GM23248 (cell line): ENCODE measurements at regions not wholly inside any gene's neighbourhood (a gene's known extent, or its start where the extent isn't known, plus 50 kb on each side); places are given as distances from the start of the nearest gene placed in this dataset.

Experiments
- DNase-seq: peaks from one replicate; pipeline ENCODE4 v3.0.0-alpha.2; 2015
- H2AFZ ChIP-seq: fragments of 200-600 bp; sonication (generic); 2 replicates; pipeline ENCODE4 v1.6.1; 2016; ENCODE audit warnings: antibody characterized with exemption
- H3F3A ChIP-seq: fragments of 200-600 bp; sonication (generic); 2 replicates; pipeline ENCODE4 v1.6.1; 2016; ENCODE audit warnings: mild to moderate bottlenecking, antibody characterized with exemption, mixed run types; ENCODE audit not compliant: insufficient read depth
- H3K27ac ChIP-seq: fragments of 200-600 bp; sonication (generic); 2 replicates; pipeline ENCODE4 v1.5.1; 2016; ENCODE audit warnings: mild to moderate bottlenecking
- H3K27me3 ChIP-seq: fragments of 200-600 bp; sonication (generic); replicated peaks from 2 replicates; pipeline ENCODE4 v1.6.1; 2016; ENCODE audit warnings: mild to moderate bottlenecking; ENCODE audit not compliant: insufficient read depth
- H3K36me3 ChIP-seq: fragments of 200-600 bp; sonication (generic); 2 replicates; pipeline ENCODE4 v1.6.1; 2016; ENCODE audit warnings: low read depth, mild to moderate bottlenecking
- H3K4me1 ChIP-seq: fragments of 200-600 bp; sonication (generic); 2 replicates; pipeline ENCODE4 v1.6.1; 2016; ENCODE audit warnings: mild to moderate bottlenecking; ENCODE audit not compliant: insufficient read depth
- H3K4me2 ChIP-seq: fragments of 200-600 bp; sonication (generic); one replicate; pipeline ENCODE4 v1.6.1; 2016; ENCODE audit warnings: mild to moderate bottlenecking; ENCODE audit not compliant: unreplicated experiment
- H3K4me3 ChIP-seq: fragments of 200-600 bp; sonication (generic); 2 replicates; pipeline ENCODE4 v1.5.1; 2016; ENCODE audit warnings: mild to moderate bottlenecking
- H3K79me2 ChIP-seq: fragments of 200-600 bp; sonication (generic); 2 replicates; pipeline ENCODE4 v1.6.1; 2016; ENCODE audit warnings: mild to moderate bottlenecking; ENCODE audit not compliant: insufficient read depth
- H3K9ac ChIP-seq: fragments of 200-600 bp; sonication (generic); 2 replicates; pipeline ENCODE4 v1.6.1; 2016; ENCODE audit warnings: mild to moderate bottlenecking
- H3K9me2 ChIP-seq: fragments of 200-600 bp; sonication (generic); 2 replicates; pipeline ENCODE4 v1.6.1; 2016; ENCODE audit warnings: mixed run types, mild to moderate bottlenecking, moderate library complexity; ENCODE audit not compliant: insufficient read depth
- H3K9me3 ChIP-seq: fragments of 200-600 bp; sonication (generic); one replicate; pipeline ENCODE4 v1.6.1; 2017; ENCODE audit warnings: low read depth
- H4K20me1 ChIP-seq: fragments of 200-600 bp; sonication (generic); 2 replicates; pipeline ENCODE4 v1.6.0; 2016; ENCODE audit not compliant: insufficient read depth
- EZH2 ChIP-seq: fragments of 200-600 bp; sonication (generic); IDR thresholded peaks from 2 replicates; pipeline ENCODE4 v1.6.1; 2018; ENCODE audit warnings: antibody characterized with exemption, mild to moderate bottlenecking; ENCODE audit not compliant: insufficient read depth, poor library complexity, severe bottlenecking
- EZH2phosphoT487 ChIP-seq: fragments of 200-600 bp; sonication (generic); IDR thresholded peaks from 2 replicates; pipeline ENCODE4 v1.6.1; 2018; ENCODE audit warnings: antibody characterized with exemption, moderate library complexity, mild to moderate bottlenecking, low read depth; ENCODE audit not compliant: insufficient read depth
- WGBS, 2 experiments: methylation state at CpG; one replicate each; pipeline ENCODE4 v1.1.6; 2015 to 2017; ENCODE audit warnings: low lambda C conversion rate in 2 of 2, low coverage in 1 of 2; ENCODE audit errors: missing lambda C conversion rate in 2 of 2; 5-methylcytosine and 5-hydroxymethylcytosine counted together
- in situ Hi-C: fragments of 300-500 bp; cut with MboI; formaldehyde crosslinking; loops from 2 replicates; pipeline ENCODE4 v1.15.0; 2020

DNA sequence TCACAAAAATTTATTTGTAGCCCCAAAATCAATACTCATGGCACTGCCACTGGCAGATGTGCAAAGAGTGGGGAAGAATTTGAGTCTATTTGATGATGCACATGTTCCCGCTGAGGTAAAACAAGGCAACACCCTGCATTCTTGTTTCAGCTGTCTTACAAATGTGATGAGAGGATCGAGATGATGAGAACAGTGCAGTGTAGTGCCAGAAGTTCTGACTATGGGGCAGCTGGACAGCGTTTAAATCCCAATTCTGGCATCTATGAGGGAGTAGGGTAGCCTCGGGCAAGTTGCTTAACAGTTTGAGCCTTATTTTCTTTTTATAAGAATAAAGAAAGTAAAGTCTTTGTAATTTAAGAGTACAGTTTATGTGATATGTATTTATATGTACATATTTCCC, 296.7 kb upstream of the FKBP1C start:
- no peaks in the 10 kb centered on the region for H3K79me2 ChIP-seq
- H3K9me3 ChIP-seq = no peaks in the 10 kb centered on the region
- H3K4me1 ChIP-seq = no peaks in the 10 kb centered on the region
- TF ChIP-seq EZH2phosphoT487 (no peak), EZH2 (no peak)
- no peak overlapping the region for H3K4me3 ChIP-seq
- in situ Hi-C loops = no loop called here
- WGBS, 2 experiments = 4 to 5% methylated on average over 4 of the region's 4 CpGs
- H3K9me2 ChIP-seq = no peaks in the 10 kb centered on the region
- DNase-seq = no peak
- H3K9ac ChIP-seq = no peak overlapping the region
- no peaks in the 10 kb centered on the region for H3K36me3 ChIP-seq
- no peak overlapping the region for H3K27ac ChIP-seq
- no peaks in the 10 kb centered on the region for H4K20me1 ChIP-seq
- no peaks in the 10 kb centered on the region for H3K27me3 ChIP-seq
- H2AFZ ChIP-seq = no peak overlapping the region
- H3K4me2 ChIP-seq = no peak overlapping the region
- H3F3A ChIP-seq = no peaks in the 10 kb centered on the region

GRCh38 chr6:62923728-62924127, 287.5 kb upstream of the FKBP1C start:
- Histone ChIP-seq H3K79me2 (no peaks in the 10 kb centered on the region), H3K9ac (no peak overlapping the region), H3K9me2 (no peaks in the 10 kb centered on the region), H3F3A (no peaks in the 10 kb centered on the region), H3K27ac (no peak overlapping the region), H3K4me1 (no peaks in the 10 kb centered on the region), H3K4me3 (no peak overlapping the region), H3K4me2 (no peak overlapping the region), H3K27me3 (no peaks in the 10 kb centered on the region), H4K20me1 (no peaks in the 10 kb centered on the region), H3K36me3 (no peaks in the 10 kb centered on the region), H3K9me3 (no peaks in the 10 kb centered on the region), H2AFZ (no peak overlapping the region)
- DNase-seq = no peak
- TF ChIP-seq EZH2phosphoT487 (no peak), EZH2 (no peak)
- in situ Hi-C loops = no loop called here

GRCh38 chr6:62940848-62941247, 270.4 kb upstream of the FKBP1C start:
- Histone ChIP-seq H3K4me3 (no peak overlapping the region), H3K9me2 (no peaks in the 10 kb centered on the region), H3K36me3 (no peaks in the 10 kb centered on the region), H3K9ac (no peak overlapping the region), H2AFZ (no peak overlapping the region), H3F3A (no peaks in the 10 kb centered on the region), H4K20me1 (no peaks in the 10 kb centered on the region), H3K27me3 (no peaks in the 10 kb centered on the region), H3K27ac (no peak overlapping the region), H3K4me2 (no peak overlapping the region), H3K79me2 (no peaks in the 10 kb centered on the region), H3K4me1 (no peaks in the 10 kb centered on the region), H3K9me3 (no peaks in the 10 kb centered on the region)
- WGBS, 2 experiments = 4 to 5% methylated on average over 3 of the region's 3 CpGs
- TF ChIP-seq EZH2 (no peak), EZH2phosphoT487 (no peak)
- in situ Hi-C loops = no loop called here
- DNase-seq = no peak

DNA sequence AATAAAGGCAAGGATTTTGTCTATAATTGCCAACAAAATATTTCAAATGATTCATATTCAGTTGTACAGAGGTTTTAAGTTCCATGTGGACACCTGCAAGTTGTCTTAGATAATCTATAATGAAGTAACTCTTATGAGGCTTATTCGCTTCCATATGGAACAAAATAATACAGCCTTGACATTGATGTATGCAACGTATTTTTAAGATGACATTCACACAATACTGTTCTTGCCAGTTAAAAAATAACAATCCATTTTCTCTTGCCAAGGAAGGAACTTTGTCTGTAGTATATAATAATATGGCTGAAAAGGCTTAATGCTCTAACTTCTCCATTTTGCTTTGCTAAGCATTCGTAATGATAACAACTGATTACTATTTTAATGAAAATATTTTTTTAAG, 269.3 kb upstream of the FKBP1C start:
- WGBS, 2 experiments = 24 to 36% methylated on average over 3 of the region's 3 CpGs
- no peaks in the 10 kb centered on the region for H3K36me3 ChIP-seq
- no peaks in the 10 kb centered on the region for H3K4me1 ChIP-seq
- no peak overlapping the region for H3K27ac ChIP-seq
- H3K4me3 ChIP-seq = no peak overlapping the region
- no peaks in the 10 kb centered on the region for H3K9me2 ChIP-seq
- TF ChIP-seq EZH2phosphoT487 (no peak), EZH2 (no peak)
- no peak overlapping the region for H3K9ac ChIP-seq
- H3K27me3 ChIP-seq = no peaks in the 10 kb centered on the region
- no peak overlapping the region for H2AFZ ChIP-seq
- H4K20me1 ChIP-seq = no peaks in the 10 kb centered on the region
- H3K9me3 ChIP-seq = no peaks in the 10 kb centered on the region
- no peaks in the 10 kb centered on the region for H3F3A ChIP-seq
- H3K4me2 ChIP-seq = no peak overlapping the region
- no peak for DNase-seq
- no peaks in the 10 kb centered on the region for H3K79me2 ChIP-seq
- in situ Hi-C loops = no loop called here

DNA sequence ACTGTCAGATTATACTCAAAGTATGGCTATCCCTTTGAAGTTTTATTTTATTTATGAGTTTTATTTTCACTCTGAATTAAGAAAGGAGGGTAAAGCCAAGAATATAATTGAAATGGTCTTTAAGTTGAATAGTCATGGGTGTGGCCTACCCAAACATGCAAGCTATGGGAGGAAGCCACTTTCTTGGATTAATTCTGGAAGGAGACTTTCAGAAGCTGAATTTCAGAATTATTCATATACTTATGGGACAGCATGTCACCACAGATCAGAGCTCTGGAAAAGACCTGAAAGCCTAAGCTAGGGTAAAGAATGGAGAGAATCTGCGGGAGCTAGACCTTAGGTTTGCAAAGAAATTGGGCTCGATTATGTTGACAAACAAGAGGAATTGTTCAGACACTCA, 242.4 kb upstream of the FKBP1C start:
- Histone ChIP-seq H3K4me2 (no peak overlapping the region), H3K27me3 (no peaks in the 10 kb centered on the region), H3K9ac (no peak overlapping the region), H3K36me3 (no peaks in the 10 kb centered on the region), H3K9me2 (no peaks in the 10 kb centered on the region), H3K9me3 (no peaks in the 10 kb centered on the region), H3K4me3 (no peak overlapping the region), H3F3A (no peaks in the 10 kb centered on the region), H3K4me1 (no peaks in the 10 kb centered on the region), H3K79me2 (no peaks in the 10 kb centered on the region), H4K20me1 (no peaks in the 10 kb centered on the region), H2AFZ (no peak overlapping the region), H3K27ac (no peak overlapping the region)
- DNase-seq = no peak
- 18 to 37% methylated on average over 2 of the region's 2 CpGs for WGBS, 2 experiments
- in situ Hi-C loops = no loop called here
- TF ChIP-seq EZH2phosphoT487 (no peak), EZH2 (no peak)
